HG03354 (cell line): ENCODE measurements at regions not wholly inside any gene's neighbourhood (a gene's known extent, or its start where the extent isn't known, plus 50 kb on each side); places are given as distances from the start of the nearest gene placed in this dataset.

ENCODE experiments used
- ATAC-seq: cut with Tn5 transposase; IDR thresholded peaks from one replicate; pipeline ENCODE4 v1.9.1; 2021; ENCODE audit warnings: mild to moderate bottlenecking; ENCODE audit not compliant: unreplicated experiment, poor library complexity, severe bottlenecking

DNA sequence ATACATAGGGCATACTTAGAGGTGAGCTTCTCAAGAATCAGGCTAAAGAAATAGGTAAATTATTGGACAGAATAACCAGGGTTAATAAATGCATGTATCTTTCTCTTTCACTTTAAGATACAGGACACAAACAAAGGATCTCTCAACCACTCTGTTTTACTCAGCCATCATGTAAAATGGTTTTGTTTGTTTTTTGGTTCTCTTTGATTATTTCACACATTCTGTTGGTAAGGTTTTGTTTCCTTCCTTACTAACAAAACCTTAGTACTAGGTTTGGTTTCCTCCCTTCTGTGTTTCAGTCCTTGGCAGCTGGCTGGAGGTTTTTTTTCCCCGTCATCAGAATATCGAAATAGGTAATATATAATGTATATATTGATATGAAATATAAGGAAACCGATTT is 1506.8 kb upstream of the TMEFF2 start:
- no peak for ATAC-seq

DNA sequence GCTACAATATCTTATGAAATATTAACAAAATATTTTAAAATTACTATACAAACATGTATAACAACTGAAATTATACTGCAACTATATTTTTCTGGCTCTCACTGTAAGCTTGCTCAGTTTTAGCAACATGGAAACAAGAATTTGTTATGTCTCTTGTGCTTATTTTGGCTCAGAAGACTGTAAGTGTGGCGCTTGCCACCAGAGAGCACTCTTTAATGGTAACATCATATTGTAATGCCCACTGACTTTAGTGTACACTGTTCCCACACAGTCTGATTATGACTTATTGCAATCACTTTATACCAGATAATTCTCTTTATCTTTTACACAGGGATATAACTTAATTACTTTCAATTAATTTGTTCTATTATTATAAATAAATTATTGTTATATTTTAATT is 1500.6 kb upstream of the TMEFF2 start:
- peak; percentile 66 for ATAC-seq

DNA sequence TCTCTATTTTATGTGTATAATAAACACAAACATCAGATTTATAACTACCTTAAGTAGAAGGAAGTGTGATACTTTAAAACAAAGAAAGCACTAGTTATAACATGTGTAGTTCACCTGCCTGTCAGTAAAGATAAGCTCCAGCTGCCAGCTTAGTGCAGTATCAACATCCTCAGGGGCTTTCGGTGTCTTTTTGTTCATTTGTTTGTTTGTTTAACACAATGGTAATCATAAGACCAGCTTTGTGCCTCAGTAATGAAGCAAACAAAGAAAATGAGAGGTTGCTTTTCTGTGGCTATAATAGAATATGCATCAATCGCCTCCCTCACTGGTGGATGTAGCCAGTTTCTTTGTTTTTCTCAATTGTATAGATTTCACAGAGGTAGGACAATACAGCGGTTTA is 1499.0 kb upstream of the TMEFF2 start:
- ATAC-seq: no peak

DNA sequence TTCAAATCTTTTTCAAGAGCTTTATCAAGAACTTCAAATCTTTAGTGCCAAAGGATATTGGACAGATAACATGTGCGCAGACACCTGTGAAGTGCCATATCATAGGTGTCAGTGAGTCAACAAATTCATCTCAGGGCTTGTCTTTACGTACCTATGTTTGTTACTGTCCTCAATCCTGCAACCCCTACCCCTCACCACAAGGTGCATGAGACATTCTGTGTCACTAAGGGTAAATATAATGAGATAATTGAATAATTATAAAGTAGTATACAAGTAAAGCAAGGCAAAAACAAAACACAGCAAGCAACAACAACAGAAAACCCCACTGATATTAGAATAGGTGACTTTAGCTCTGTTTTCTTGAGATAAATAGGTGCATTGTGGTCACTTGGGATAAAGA is 1495.8 kb upstream of the TMEFF2 start:
- ATAC-seq: no peak

DNA sequence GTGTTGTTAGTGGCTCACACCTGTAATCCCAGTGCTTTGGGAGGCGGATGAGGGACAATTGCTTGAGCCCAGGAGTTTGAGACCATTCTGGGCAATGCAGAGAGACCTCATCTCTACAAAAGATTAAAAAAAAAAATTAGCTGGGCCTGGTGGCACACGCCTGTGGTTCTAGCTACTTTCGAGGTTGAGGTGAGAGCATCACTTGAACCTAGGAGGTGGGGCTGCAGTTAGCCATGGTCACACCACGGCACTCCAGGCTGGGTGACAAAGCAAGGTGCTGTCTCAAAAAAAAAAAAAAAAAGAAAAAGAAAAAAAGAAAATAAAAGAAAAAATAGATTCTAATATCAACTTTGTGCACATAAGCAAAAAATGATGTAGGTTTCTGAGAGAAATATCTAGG is 1492.5 kb upstream of the TMEFF2 start:
- no peak for ATAC-seq

DNA sequence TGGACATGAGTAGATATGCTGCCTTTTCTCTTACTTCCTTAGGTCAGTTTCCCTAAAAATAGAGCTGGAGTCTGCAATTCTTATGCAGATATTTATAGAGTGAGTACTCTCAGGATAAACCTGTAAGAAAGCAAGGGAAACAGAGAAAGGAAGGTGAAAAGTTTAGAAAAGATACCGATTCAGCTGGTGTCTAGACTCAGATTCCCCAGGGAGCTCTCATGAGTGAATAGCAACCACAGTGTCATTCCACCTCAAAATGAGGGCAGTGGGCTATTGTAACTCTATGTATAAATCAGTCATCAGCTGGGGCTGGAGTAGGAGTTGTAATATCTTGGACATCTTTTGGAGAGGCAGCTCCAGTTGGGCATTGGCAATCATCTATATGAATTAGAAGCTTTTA is 1485.1 kb upstream of the TMEFF2 start:
- ATAC-seq: no peak

DNA sequence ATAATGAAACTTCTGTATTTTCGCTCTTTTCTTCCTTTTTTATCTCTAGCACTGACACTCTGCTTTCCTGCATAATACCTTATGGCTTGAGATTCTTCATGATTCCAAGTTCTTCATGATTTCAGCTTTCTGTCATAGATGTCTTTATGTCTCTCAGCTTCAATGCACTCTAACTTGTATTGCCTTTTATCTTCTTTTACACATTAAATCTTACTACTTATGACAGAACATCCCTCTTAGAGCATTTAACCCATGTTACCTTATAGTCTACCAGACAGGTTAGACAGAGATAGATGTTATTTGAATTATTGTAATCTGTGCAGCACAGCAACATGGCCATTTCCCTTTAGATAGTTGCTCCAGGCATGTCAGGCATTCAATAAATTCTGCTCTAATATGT is 1475.7 kb upstream of the TMEFF2 start:
- no peak for ATAC-seq

DNA sequence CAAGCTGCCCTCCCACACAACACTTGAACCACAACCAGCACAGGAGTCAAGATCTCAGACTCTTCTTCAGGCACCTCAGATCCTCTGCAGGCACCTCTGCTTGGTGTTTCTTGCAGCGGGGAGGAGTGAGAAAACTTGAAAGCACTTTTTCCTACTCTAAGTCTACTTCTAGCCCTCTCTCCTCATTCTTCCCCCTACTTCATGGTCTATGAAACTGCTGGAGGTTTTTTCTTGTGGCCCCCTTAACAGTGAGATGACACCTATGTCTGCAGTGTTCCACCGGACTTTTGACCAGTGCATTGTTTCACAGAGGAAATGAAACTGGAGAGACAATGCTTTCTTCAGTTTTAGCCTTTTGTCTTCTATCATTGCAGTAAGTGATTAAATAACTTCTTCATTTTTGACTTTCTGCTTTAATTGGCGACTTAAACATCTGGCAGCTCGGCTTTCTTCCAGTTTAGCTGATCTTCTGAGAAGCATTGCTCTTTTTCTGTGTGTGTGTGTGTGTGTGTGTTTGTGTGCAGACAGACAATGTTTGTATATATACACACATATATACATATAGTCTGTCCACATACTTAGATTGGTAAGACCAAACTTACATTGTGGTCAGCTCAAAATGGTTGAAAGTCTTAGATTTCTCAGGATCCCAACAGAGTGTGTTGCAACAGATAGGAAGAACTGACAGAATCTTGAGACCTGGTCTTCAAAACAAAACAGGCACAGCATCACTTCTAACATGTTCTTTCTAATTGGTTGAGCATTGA is 1474.0 kb upstream of the TMEFF2 start:
- ATAC-seq: peak; percentile 67

DNA sequence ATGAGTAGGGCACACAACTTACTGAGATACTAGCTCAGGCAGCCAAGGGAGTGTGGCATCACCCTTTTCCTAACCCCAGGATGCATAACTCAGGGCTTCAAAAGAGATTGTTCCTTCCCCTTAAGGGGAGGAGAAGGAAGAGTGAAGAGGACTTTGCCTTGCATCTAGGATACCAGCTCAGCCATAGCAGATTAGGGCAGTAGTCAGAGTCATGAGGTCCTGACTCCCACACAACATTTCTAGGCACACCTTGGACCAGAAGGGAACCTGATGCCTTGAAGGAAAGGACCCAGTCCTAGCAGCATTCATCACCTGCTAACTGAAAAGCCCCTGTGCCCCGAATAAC is 1433.2 kb upstream of the TMEFF2 start:
- ATAC-seq: no peak

DNA sequence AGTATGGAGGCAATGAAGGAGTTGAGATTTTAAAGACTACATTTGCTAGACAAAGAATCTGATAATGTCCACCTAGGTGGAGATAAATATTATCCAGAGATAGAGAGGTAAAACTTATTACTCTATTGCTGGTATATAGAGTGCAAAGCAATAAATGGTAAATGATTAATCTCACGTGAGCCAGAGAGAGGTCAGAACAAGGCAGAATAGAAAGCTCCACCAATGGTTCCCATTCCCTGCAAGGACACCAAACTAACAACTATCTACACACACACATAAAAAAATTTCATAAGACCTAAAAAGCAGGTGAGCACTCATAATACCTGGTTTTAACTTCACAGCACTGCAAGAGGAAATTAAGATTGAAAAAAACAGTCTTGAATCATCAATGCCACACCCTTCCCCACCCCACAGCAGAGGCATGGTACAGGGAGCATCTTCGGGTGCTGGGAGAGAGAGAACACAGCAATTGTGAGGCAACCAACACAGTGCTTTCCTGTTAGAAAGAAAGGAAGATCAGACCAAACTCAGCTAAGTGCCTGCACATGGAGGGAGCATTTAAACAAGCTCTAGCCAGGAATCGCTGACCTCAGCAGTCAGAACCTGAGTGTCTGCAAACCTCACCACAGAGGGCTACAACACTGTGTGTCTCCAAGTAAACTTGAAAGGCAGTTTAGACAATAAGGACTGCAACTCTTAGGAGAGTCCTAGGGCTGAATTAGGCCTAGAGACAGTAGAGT is 1432.6 kb upstream of the TMEFF2 start:
- no peak for ATAC-seq

DNA sequence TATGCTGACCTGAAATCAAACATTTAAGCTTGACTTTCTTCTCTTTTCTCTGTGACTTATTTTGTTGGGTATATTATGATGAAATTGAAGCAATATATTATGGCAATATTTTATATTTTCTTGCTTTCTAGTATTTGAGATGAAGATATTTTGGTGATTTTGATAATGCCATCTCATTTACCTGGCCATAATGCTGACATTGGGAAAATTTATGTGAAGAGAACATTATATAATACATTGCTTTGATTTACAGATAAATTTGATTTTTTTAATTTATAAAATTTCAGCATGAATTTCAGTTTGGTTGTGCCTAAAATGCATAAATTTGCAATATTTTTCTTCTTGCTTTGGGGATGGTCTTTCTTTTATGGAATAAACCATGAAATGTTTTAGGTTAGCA is 1413.7 kb upstream of the TMEFF2 start:
- ATAC-seq: no peak

DNA sequence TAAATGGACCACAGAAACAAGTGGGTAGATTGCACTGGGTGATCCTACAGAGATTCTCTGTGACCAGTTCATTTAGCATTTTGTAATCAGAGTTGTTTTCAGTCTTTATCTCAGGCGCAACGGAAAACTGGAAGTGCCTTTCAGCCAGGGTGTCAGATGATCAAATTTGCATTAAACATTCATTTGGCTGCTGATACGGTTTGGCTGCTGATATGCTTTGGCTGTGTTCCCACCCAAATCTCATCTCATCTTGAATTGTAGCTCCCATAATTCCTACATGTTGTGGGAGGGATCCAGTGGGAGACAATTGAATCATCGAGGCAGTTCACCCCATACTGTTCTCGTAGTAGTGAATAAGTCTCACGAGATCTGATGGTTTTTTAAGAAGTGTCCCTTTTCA is 1396.1 kb upstream of the TMEFF2 start:
- no peak for ATAC-seq

DNA sequence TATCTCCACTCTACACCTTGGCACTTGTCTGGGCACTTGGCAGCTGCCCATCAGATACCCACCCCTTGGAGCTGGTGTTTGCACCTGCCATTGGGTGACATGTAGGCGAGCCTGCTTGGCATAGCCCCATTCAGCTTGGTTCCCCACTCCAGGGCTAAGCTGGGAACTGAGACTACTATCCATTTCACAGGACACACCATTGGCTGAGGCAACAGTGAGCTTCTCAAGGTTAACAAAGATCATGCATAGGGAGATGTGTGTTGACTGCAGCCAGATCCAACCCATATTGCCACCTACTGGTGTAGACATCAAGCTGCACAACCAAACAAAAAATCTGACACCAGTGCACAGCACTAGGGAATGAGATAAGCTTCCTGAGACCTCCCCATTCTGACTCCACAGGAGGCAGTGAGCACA is 1389.8 kb upstream of the TMEFF2 start:
- peak; percentile 93 for ATAC-seq

DNA sequence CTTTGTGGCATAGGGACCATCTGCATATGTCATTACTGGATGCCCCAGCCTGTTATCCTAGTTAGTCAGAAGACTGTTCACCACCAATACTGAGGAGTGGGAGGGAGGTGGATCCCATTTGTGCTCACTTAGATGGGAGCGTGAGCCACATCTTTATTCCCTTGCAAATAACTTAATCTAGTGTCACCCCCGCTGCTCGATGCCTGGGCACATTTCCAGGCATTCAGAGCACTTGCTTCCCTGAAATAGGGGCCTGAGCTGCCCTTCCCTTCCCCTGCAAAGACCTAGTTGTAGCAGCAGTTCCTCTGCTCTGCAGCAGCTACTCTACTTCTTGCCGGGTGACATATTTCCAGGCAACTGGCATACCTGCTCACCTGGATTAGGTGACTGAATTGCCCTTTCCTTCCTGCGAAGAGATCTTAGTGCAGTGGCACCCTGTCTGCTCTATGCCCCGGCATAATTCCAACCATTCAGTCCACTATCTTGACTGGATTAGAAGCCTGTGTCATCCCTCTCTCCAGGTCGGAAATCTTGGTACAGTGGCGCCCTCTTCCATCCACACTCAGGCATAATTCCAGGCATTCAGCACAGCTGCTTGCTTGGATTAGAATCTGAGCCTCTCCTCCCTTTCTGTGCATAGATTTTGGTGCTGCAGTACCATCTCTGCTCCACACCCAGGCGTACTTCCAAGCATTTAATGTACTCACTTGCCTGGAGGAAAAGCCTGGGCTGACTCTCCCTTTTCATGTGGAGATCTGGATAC is 1389.1 kb upstream of the TMEFF2 start:
- peak; percentile 24 for ATAC-seq

DNA sequence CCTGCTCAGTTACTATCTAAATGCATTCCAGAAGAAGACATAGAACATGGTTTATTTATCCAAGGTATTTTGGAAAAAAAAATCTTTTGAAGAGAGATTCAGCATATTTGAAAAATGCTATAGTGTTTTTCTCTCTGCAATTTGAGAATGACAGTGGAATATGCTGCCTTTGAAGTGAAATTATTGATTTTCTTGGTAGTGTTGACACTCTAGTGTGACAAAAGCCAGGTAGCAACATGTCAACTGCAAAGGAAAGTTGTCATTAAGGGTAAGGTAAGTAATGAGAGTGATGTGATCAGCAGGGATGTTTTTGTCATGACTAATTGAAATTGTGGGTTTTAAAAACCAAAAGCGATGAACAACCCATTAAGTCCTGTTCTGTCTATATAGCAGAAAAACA is 1387.1 kb upstream of the TMEFF2 start:
- no peak for ATAC-seq

DNA sequence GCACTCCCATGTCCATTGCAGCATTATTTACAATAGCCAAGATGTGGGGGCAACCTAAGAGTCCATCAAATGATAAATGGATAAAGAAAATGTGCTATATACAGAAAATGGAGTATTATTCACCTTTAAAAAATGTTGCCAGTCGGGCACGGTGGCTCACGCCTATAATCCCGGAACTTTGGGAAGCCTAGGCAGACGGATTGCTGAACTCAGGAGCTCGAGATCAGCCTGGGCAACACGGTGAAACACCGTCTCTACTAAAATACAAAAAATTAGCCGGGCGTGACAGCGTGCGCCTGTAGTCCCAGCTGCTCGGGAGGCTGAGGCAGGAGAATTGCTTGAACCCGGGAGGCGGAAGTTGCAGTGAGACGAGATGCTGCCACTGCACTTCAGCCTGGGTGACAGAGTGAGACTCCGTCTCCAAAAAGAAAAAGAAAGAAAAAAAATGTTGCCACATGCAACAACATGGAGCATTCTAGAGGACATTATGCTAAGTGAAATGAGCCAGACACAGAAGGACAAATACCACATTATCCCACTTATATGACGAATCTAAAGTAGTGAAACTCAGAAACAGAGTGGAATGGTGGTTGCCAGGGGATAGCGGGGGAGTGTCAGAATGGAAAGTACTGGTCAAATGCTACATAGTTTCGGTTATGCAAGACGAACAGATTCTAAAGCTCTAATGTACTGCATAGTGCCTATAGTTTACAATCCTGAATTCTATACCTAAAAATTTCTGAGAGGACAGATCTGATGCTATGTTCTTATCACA is 1385.6 kb upstream of the TMEFF2 start:
- no peak for ATAC-seq

DNA sequence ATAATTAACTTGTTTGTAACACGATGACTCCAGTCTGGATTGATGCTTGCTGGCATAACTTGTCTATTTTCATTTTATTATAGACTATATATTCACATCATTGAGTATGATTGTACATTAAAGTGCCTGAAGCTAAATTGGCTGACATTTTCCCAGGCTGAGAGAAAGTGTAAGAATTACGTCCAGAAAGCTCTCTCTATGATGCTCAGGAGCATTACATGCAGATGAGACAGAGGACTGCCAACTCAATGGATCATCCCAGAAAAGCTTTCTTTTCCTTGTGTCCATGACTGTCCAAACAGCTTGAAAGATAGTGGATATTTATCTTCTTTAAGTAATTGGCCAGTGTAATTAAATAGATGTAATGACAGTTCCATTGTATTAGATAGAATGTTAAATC is 1372.2 kb upstream of the TMEFF2 start:
- no peak for ATAC-seq

DNA sequence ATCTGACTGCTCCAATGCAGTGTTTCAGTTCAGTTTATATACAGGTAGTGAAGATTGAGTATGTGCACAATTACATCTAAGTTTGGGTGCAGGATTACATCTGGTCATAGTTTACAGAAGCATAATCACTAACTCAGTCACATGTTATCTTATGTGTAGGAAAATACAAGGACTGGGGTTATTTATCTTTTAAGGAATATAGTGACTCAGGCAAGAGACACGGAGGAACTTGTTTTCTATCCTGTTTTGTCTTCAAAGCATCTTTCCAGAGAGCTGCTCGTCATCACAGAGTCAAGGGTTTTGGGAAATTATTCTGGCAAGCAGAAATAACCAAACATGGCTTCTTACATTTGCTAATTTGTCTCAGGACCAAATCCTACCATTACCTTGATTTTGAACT is 1371.5 kb upstream of the TMEFF2 start:
- ATAC-seq: no peak

DNA sequence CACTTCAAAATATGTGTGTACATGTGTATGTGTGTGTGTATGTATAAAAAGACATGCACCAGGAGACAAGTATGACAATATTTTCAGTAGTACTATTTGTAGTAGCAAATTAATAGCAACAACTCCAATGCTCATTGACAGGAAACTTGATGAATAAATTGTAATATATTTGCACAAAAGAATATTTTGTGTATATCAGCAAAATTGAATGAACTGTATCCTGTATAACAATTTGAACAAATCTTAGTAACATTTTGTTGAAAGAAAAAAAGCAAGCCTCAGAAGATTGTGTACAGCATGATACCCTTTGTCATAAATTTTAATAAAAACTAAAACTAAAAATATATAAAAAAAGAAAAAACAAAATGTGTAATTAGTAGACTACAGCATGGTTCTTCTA is 1367.3 kb upstream of the TMEFF2 start:
- ATAC-seq: no peak

DNA sequence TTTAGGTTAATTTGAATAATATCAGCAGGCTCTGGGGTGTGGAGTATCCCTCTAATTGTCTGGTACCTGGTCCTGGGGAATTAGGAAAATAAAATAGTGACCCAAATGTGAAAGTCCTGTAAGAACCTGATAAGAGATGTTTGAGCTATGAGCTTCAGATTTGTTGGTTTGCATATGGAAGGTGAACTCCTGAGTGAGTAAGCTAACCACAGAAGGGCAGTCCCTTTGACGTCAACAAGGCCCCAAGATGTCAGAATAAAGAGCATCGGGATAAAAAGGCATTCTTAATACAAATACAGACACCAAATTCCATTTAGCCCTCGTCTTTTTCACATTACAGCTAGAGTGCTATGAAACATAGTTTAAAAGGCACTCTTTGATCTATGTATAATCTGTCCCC is 1366.3 kb upstream of the TMEFF2 start:
- ATAC-seq: no peak
